Kidney epithelial cell (primary cell): ENCODE measurements at regions not wholly inside any gene's neighbourhood (a gene's known extent, or its start where the extent isn't known, plus 50 kb on each side); places are given as distances from the start of the nearest gene placed in this dataset.

Experiments
- DNase-seq: peaks from one replicate; pipeline ENCODE4 v3.0.0-alpha.2; 2010; ENCODE audit warnings: low read depth
- H3K27me3 ChIP-seq: 2 replicates; pipeline ENCODE4 v1.6.0; 2011; ENCODE audit warnings: low read length; ENCODE audit not compliant: control insufficient read depth, insufficient read depth
- H3K36me3 ChIP-seq: 2 replicates; pipeline ENCODE4 v1.5.1; 2011; ENCODE audit warnings: low read length; ENCODE audit not compliant: control insufficient read depth, insufficient read depth
- H3K4me3 ChIP-seq: 2 replicates; pipeline ENCODE4 v1.5.1; 2011; ENCODE audit warnings: low read depth, mild to moderate bottlenecking, control low read depth, low read length
- CTCF ChIP-seq: IDR thresholded peaks from 2 replicates; pipeline ENCODE4 v1.5.1; 2011; ENCODE audit warnings: mild to moderate bottlenecking, moderate library complexity, low read length, control low read depth, inconsistent platforms; ENCODE audit not compliant: insufficient read depth, poor library complexity, severe bottlenecking

GRCh38 chr5:12242950-12243888 lies 339.0 kb upstream of the CTNND2 start:
- H3K4me3 ChIP-seq, result no peak overlapping the region
- TF ChIP-seq CTCF, result no peak
- H3K36me3 ChIP-seq, result no peaks in the 10 kb centered on the region
- no peak for DNase-seq
- H3K27me3 ChIP-seq, result no peaks in the 10 kb centered on the region

- DNase-seq, result no peak
- Histone ChIP-seq H3K4me3 (no peak overlapping the region), H3K36me3 (no peaks in the 10 kb centered on the region), H3K27me3 (no peaks in the 10 kb centered on the region)
- no peak for TF ChIP-seq CTCF
These were observed 333.8 kb upstream of the CTNND2 start for GRCh38 chr5:12237837-12238575.

- no peak overlapping the region for H3K4me3 ChIP-seq
These were observed 326.4 kb upstream of the CTNND2 start for GRCh38 chr5:12230659-12231058.

GRCh38 chr5:12217039-12217438 lies 312.8 kb upstream of the CTNND2 start:
- no peak for TF ChIP-seq CTCF
- DNase-seq, result no peak
- no peaks in the 10 kb centered on the region for H3K27me3 ChIP-seq

More at GRCh38 chr5:12230659-12231058, 326.4 kb upstream of the CTNND2 start:
- no peak for DNase-seq
- H3K36me3 ChIP-seq, result no peaks in the 10 kb centered on the region
- no peaks in the 10 kb centered on the region for H3K27me3 ChIP-seq
- TF ChIP-seq CTCF, result no peak

GRCh38 chr5:12214267-12215015 lies 310.2 kb upstream of the CTNND2 start:
- no peak for DNase-seq
- Histone ChIP-seq H3K4me3 (no peak overlapping the region), H3K36me3 (no peaks in the 10 kb centered on the region), H3K27me3 (no peaks in the 10 kb centered on the region)
- TF ChIP-seq CTCF, result no peak

More at GRCh38 chr5:12217039-12217438, 312.8 kb upstream of the CTNND2 start:
- Histone ChIP-seq H3K36me3 (no peaks in the 10 kb centered on the region), H3K4me3 (no peak overlapping the region)
